ENCODE measurements at regions not wholly inside any gene's neighbourhood (a gene's known extent, or its start where the extent isn't known, plus 50 kb on each side); places are given as distances from the start of the nearest gene placed in this dataset.

- no peak for TF ChIP-seq CTCF (IDR thresholded peaks at IDR 0.05 in 4 of 5, conservative IDR thresholded peaks at IDR 0.05 in 1 of 5)
- TF ChIP-seq POLR2A (IDR thresholded peaks at IDR 0.05), result no peak
- H3K27ac ChIP-seq, result no peak overlapping the region
- H3K4me1 ChIP-seq, result no peaks in the 10 kb centered on the region
- no peaks in the 10 kb centered on the region for H3K9me3 ChIP-seq
- H3K27me3 ChIP-seq, result no peaks in the 10 kb centered on the region
- DNase-seq (no peak), ATAC-seq (no peak)
- H3K4me3 ChIP-seq, result no peak overlapping the region
- H3K36me3 ChIP-seq, result no peaks in the 10 kb centered on the region
- intact Hi-C loops (cut with DNase I; ENCODE audit: low total_unique reads) (no loop called here), in situ Hi-C loops (cut with MboI; ENCODE audit: low sequenced_read_pairs in 4 of 4) (no loop called here)
Observed at GRCh38 chr1:68904477-68904876, 407.6 kb upstream of the DEPDC1 start.

GRCh38 chr1:68906431-68906830 lies 409.5 kb upstream of the DEPDC1 start:
- intact Hi-C loops (cut with DNase I; ENCODE audit: low total_unique reads), result no loop called here
- Histone ChIP-seq H3K4me3 (no peak overlapping the region), H3K36me3 (no peaks in the 10 kb centered on the region), H3K27ac (no peak overlapping the region), H3K9me3 (no peaks in the 10 kb centered on the region), H3K27me3 (no peaks in the 10 kb centered on the region), H3K4me1 (no peaks in the 10 kb centered on the region)
- no peak for DNase-seq
- TF ChIP-seq POLR2A (IDR thresholded peaks at IDR 0.05) (no peak), CTCF (IDR thresholded peaks at IDR 0.05 in 4 of 5, conservative IDR thresholded peaks at IDR 0.05 in 1 of 5) (no peak)
- no peak for ATAC-seq
- in situ Hi-C loops (cut with MboI; ENCODE audit: low sequenced_read_pairs in 4 of 4), result no loop called here

GRCh38 chr1:68907491-68907890 lies 410.6 kb upstream of the DEPDC1 start:
- in situ Hi-C loops (cut with MboI; ENCODE audit: low sequenced_read_pairs in 4 of 4), result no loop called here
- ATAC-seq (no peak), DNase-seq (no peak)
- no peaks in the 10 kb centered on the region for H3K36me3 ChIP-seq
- TF ChIP-seq POLR2A (IDR thresholded peaks at IDR 0.05) (no peak), CTCF (IDR thresholded peaks at IDR 0.05 in 4 of 5, conservative IDR thresholded peaks at IDR 0.05 in 1 of 5) (no peak)
- no peaks in the 10 kb centered on the region for H3K9me3 ChIP-seq
- H3K4me3 ChIP-seq, result no peak overlapping the region
- H3K4me1 ChIP-seq, result no peaks in the 10 kb centered on the region
- intact Hi-C loops (cut with DNase I; ENCODE audit: low total_unique reads), result no loop called here
- no peaks in the 10 kb centered on the region for H3K27me3 ChIP-seq
- no peak overlapping the region for H3K27ac ChIP-seq

- Histone ChIP-seq H3K27me3 (no peaks in the 10 kb centered on the region), H3K36me3 (no peaks in the 10 kb centered on the region), H3K27ac (no peak overlapping the region), H3K9me3 (no peaks in the 10 kb centered on the region), H3K4me1 (no peaks in the 10 kb centered on the region), H3K4me3 (no peak overlapping the region)
- in situ Hi-C loops (cut with MboI; ENCODE audit: low sequenced_read_pairs in 4 of 4) (no loop called here), intact Hi-C loops (cut with DNase I; ENCODE audit: low total_unique reads) (no loop called here)
- ATAC-seq (no peak), DNase-seq (no peak)
- TF ChIP-seq CTCF (IDR thresholded peaks at IDR 0.05 in 4 of 5, conservative IDR thresholded peaks at IDR 0.05 in 1 of 5), result no peak
- no peak for TF ChIP-seq POLR2A (IDR thresholded peaks at IDR 0.05)
Observed at GRCh38 chr1:68908316-68908715, 411.4 kb upstream of the DEPDC1 start.

GRCh38 chr1:68916221-68916902 lies 419.5 kb upstream of the DEPDC1 start:
- in situ Hi-C loops (cut with MboI; ENCODE audit: low sequenced_read_pairs in 4 of 4) (no loop called here), intact Hi-C loops (cut with DNase I; ENCODE audit: low total_unique reads) (no loop called here)
- DNase-seq, result no peak
- Histone ChIP-seq H3K9me3 (no peaks in the 10 kb centered on the region), H3K27me3 (no peaks in the 10 kb centered on the region), H3K27ac (no peak overlapping the region), H3K36me3 (no peaks in the 10 kb centered on the region), H3K4me1 (peaks cover 7 to 25% of the 10 kb centered on the region in 2 donors), H3K4me3 (no peak overlapping the region)
- TF ChIP-seq POLR2A (IDR thresholded peaks at IDR 0.05), result no peak
- TF ChIP-seq CTCF (IDR thresholded peaks at IDR 0.05 in 4 of 5, conservative IDR thresholded peaks at IDR 0.05 in 1 of 5), result no peak
- ATAC-seq, result no peak

All from gastrocnemius medialis (tissue), 4 donors.